ENCODE measurements at regions not wholly inside any gene's neighbourhood (a gene's known extent, or its start where the extent isn't known, plus 50 kb on each side); places are given as distances from the start of the nearest gene placed in this dataset.

GRCh38 chr4:11334887-11335286, 93.8 kb downstream of the HS3ST1 start:
- TF ChIP-seq, protein P1, sequence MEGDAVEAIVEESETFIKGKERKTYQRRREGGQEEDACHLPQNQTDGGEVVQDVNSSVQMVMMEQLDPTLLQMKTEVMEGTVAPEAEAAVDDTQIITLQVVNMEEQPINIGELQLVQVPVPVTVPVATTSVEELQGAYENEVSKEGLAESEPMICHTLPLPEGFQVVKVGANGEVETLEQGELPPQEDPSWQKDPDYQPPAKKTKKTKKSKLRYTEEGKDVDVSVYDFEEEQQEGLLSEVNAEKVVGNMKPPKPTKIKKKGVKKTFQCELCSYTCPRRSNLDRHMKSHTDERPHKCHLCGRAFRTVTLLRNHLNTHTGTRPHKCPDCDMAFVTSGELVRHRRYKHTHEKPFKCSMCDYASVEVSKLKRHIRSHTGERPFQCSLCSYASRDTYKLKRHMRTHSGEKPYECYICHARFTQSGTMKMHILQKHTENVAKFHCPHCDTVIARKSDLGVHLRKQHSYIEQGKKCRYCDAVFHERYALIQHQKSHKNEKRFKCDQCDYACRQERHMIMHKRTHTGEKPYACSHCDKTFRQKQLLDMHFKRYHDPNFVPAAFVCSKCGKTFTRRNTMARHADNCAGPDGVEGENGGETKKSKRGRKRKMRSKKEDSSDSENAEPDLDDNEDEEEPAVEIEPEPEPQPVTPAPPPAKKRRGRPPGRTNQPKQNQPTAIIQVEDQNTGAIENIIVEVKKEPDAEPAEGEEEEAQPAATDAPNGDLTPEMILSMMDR (IDR thresholded peaks at IDR 0.05; ENCODE audit: low read depth, low read length, missing input control), result no peak
- TF ChIP-seq TAF1 (conservative IDR thresholded peaks at IDR 0.05) (no peak), JUND (IDR thresholded peaks at IDR 0.05) (no peak), ATF3 (IDR thresholded peaks at IDR 0.05) (no peak), RXRA (IDR thresholded peaks at IDR 0.05) (no peak), SP1 (IDR thresholded peaks at IDR 0.05) (no peak), EGR1 (IDR thresholded peaks at IDR 0.05; ENCODE audit: low read depth in 2 of 2) (no peak), RAD21 (IDR thresholded peaks at IDR 0.05) (no peak), MAX (IDR thresholded peaks at IDR 0.05) (no peak), NR2F2 (IDR thresholded peaks at IDR 0.05) (no peak), FOXA1 (IDR thresholded peaks at IDR 0.05) (no peak), YY1 (IDR thresholded peaks at IDR 0.05) (no peak)
- TF ChIP-seq, protein P2, sequence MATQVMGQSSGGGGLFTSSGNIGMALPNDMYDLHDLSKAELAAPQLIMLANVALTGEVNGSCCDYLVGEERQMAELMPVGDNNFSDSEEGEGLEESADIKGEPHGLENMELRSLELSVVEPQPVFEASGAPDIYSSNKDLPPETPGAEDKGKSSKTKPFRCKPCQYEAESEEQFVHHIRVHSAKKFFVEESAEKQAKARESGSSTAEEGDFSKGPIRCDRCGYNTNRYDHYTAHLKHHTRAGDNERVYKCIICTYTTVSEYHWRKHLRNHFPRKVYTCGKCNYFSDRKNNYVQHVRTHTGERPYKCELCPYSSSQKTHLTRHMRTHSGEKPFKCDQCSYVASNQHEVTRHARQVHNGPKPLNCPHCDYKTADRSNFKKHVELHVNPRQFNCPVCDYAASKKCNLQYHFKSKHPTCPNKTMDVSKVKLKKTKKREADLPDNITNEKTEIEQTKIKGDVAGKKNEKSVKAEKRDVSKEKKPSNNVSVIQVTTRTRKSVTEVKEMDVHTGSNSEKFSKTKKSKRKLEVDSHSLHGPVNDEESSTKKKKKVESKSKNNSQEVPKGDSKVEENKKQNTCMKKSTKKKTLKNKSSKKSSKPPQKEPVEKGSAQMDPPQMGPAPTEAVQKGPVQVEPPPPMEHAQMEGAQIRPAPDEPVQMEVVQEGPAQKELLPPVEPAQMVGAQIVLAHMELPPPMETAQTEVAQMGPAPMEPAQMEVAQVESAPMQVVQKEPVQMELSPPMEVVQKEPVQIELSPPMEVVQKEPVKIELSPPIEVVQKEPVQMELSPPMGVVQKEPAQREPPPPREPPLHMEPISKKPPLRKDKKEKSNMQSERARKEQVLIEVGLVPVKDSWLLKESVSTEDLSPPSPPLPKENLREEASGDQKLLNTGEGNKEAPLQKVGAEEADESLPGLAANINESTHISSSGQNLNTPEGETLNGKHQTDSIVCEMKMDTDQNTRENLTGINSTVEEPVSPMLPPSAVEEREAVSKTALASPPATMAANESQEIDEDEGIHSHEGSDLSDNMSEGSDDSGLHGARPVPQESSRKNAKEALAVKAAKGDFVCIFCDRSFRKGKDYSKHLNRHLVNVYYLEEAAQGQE (IDR thresholded peaks at IDR 0.05), result no peak
- TF ChIP-seq, protein P3, sequence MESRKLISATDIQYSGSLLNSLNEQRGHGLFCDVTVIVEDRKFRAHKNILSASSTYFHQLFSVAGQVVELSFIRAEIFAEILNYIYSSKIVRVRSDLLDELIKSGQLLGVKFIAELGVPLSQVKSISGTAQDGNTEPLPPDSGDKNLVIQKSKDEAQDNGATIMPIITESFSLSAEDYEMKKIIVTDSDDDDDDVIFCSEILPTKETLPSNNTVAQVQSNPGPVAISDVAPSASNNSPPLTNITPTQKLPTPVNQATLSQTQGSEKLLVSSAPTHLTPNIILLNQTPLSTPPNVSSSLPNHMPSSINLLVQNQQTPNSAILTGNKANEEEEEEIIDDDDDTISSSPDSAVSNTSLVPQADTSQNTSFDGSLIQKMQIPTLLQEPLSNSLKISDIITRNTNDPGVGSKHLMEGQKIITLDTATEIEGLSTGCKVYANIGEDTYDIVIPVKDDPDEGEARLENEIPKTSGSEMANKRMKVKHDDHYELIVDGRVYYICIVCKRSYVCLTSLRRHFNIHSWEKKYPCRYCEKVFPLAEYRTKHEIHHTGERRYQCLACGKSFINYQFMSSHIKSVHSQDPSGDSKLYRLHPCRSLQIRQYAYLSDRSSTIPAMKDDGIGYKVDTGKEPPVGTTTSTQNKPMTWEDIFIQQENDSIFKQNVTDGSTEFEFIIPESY (IDR thresholded peaks at IDR 0.05), result no peak

Data from liver (tissue), 3 donors.